ENCODE measurements at regions not wholly inside any gene's neighbourhood (a gene's known extent, or its start where the extent isn't known, plus 50 kb on each side); places are given as distances from the start of the nearest gene placed in this dataset.

DNA sequence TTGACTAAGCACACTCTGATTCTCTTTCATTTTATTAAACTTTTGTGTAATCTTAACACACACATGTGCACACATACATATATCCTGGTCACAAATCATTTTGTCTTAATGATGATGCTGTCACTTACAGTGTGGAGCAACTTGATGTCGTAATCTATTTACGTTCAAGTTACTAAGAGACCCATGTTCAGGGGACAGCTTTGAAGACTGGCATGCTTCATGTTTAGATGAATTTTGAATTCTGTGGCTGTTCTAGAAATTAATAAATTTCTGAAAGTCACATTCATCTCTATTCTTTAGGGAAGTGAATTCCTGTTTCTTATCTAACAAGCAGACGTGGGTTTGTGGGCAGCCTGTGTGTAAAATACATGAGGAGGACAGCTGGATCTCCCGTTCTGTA lies 1637.8 kb downstream of the PLA2G4A start:
- TF ChIP-seq, protein P1, sequence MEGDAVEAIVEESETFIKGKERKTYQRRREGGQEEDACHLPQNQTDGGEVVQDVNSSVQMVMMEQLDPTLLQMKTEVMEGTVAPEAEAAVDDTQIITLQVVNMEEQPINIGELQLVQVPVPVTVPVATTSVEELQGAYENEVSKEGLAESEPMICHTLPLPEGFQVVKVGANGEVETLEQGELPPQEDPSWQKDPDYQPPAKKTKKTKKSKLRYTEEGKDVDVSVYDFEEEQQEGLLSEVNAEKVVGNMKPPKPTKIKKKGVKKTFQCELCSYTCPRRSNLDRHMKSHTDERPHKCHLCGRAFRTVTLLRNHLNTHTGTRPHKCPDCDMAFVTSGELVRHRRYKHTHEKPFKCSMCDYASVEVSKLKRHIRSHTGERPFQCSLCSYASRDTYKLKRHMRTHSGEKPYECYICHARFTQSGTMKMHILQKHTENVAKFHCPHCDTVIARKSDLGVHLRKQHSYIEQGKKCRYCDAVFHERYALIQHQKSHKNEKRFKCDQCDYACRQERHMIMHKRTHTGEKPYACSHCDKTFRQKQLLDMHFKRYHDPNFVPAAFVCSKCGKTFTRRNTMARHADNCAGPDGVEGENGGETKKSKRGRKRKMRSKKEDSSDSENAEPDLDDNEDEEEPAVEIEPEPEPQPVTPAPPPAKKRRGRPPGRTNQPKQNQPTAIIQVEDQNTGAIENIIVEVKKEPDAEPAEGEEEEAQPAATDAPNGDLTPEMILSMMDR (conservative IDR thresholded peaks at IDR 0.05; ENCODE audit: low read length), result no peak
- TF ChIP-seq EZH2phosphoT487 (IDR thresholded peaks at IDR 0.05; ENCODE audit: borderline replicate concordance, low read depth, low read length), result no peak

All from OCI-LY7 (cell line).